Tibial nerve (tissue), 4 donors: ENCODE measurements at regions not wholly inside any gene's neighbourhood (a gene's known extent, or its start where the extent isn't known, plus 50 kb on each side); places are given as distances from the start of the nearest gene placed in this dataset.
"Not testable (repeated sequence)": the region's sequence is repeated elsewhere in the genome, so short reads cannot be mapped to it uniquely, and the experiment has no call there.

Experiments used
- EP300 ChIP-seq, 2 donors: sonication (generic); formaldehyde crosslinking; IDR thresholded peaks; one replicate each; pipeline ENCODE4 v1.6.1; 2017; ENCODE audit warnings: antibody characterized with exemption in 2 of 2, mild to moderate bottlenecking in 1 of 2
- TF ChIP-seq, protein P1 (sequence below), 5 experiments: fragments of 200-600 bp in 3 of 5; fragments of 450-650 bp in 2 of 5; sonication (generic) in 3 of 5; IDR thresholded peaks; one replicate each; pipeline ENCODE4 v1.5.1; 2016 to 2019; ENCODE audit warnings: antibody characterized with exemption in 5 of 5, mild to moderate bottlenecking in 3 of 5, moderate library complexity in 2 of 5

DNA sequence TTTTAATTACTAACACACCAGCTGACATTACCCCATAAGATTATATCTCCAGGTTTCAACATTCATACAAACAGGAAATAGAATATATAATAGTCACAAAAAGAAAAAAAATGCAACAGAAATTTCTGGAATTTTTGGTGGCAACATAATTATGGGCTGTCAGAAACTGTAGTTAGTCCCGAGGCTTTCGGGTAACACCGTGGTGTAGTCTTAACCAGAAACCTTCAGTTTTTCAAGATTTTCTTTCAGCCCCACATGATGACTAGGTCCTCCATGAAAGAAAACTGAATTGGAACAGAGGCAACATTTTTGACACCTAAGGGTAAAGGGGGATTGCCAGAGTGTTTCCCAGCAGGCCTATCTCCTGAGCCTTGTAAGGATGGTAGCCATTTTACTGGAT is 176.9 kb upstream of the TSPY4 start:
- TF ChIP-seq, protein P1, sequence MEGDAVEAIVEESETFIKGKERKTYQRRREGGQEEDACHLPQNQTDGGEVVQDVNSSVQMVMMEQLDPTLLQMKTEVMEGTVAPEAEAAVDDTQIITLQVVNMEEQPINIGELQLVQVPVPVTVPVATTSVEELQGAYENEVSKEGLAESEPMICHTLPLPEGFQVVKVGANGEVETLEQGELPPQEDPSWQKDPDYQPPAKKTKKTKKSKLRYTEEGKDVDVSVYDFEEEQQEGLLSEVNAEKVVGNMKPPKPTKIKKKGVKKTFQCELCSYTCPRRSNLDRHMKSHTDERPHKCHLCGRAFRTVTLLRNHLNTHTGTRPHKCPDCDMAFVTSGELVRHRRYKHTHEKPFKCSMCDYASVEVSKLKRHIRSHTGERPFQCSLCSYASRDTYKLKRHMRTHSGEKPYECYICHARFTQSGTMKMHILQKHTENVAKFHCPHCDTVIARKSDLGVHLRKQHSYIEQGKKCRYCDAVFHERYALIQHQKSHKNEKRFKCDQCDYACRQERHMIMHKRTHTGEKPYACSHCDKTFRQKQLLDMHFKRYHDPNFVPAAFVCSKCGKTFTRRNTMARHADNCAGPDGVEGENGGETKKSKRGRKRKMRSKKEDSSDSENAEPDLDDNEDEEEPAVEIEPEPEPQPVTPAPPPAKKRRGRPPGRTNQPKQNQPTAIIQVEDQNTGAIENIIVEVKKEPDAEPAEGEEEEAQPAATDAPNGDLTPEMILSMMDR (IDR thresholded peaks at IDR 0.05): not testable (repeated sequence)
- not testable (repeated sequence) for TF ChIP-seq EP300 (IDR thresholded peaks at IDR 0.05)
